Bone marrow (tissue), 2 donors: ENCODE measurements at regions not wholly inside any gene's neighbourhood (a gene's known extent, or its start where the extent isn't known, plus 50 kb on each side); places are given as distances from the start of the nearest gene placed in this dataset.

Source experiments
- DNase-seq, 2 donors: peaks; one replicate each; lab custom pipeline; 2025; lab: John Stamatoyannopoulos, UW

DNA sequence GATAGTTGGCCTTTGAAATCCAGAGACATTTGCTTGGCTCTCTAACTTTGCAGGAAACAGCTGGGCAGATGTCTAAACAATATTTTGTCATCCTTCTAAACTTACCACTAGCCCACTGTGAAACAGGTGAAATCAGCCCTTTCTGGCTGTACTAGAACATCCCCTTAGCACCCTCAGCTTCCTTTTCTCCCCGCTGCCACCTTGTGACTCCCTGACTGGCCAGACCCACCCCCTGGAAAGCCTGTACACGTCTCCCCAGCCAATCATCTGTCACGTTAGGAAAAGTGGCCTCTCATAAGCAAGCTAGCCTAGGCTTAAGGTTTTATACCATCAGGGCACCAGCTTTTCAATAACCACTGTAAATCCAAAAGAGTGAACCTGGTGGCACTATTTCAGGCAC, 88.6 kb upstream of the E2F3 start:
- no peak for DNase-seq

DNA sequence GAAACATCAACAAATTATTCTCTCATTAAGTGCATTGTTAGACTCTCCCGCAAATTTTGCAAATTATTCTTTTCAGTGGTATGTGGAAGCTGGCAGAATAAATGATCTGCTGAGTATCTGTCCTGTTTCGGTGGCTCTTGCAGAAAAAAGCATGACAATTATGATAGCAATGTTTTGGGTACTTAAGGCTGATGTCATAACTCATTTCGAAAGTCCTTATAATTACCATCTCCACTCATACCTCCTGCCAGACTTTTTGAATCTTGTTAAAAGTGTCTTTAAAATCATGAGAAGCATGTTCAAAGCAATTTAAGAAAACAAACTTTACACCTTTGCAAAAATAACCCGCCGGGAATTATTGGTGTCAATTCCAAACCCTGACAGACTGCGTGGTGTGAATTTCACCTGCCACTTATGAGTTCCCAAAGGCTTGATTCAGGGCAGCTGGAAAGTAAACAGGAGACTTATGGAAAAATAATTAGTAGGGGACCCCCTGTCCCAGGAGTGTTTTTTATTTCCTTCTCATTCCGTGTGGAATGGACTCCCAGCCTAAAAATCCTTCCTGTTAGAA, 87.6 kb upstream of the E2F3 start:
- no peak for DNase-seq

DNA sequence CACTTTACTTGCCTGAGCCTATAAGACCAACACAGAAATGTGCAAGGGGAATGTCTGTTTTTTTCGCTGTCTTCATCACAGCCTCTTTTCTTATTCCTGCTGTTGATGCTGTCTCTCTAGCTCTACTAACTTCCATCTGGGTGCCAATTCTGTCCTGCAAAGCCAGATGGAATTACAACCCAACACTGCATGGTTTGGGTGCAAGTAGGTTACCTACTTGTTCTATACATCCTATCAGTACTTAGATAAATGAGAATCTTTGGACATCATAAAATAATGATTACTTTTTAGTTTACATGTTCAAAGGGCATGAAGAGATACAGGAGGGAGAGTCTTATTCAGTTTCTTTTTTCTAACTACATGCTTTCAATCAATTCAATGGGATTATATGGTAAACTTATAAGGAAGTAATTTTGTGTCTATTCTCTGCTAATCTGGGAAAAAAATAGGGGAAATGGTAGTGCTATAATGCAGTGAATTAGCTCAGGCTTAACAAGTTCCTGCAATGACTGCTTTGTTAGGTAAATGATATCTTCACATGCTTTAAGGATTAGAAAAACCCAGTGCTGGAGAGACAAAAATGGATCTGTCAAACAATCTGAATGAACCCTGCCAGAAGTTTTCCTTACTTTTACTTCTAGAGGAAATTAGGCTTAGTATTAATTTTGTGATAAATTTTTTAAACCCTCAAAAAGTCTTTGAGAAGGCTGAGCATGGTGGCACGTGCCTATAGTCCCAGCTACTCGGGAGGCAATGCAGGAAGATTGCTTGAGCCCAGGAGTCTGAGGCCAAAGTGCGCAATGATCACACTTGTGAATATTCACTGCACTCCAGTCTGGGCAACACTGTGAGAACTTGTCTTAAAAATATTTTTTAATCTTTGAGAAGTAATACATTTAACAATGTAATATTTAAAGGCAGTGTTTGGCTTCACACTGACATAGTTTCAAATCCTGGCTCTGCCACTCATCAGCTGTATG, 86.5 kb upstream of the E2F3 start:
- DNase-seq: no peak

DNA sequence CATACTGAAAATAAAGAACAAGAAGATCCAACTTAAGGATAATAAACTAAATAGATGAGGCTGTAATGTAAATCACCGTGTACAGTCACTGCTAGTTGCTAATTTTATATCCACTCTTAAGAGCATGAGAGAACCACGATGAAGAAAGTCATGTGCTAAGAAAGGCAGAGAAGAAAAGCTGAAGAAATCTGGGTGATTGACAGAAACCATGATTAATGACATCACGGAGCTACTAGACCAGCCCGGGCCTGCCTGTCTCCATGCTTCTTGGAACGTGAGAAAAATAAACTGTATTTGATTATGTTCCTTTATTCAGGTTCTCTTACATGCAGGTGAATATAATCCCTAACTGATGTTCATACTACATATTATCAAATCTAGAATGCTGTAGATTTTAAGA, 84.2 kb upstream of the E2F3 start:
- DNase-seq: no peak

DNA sequence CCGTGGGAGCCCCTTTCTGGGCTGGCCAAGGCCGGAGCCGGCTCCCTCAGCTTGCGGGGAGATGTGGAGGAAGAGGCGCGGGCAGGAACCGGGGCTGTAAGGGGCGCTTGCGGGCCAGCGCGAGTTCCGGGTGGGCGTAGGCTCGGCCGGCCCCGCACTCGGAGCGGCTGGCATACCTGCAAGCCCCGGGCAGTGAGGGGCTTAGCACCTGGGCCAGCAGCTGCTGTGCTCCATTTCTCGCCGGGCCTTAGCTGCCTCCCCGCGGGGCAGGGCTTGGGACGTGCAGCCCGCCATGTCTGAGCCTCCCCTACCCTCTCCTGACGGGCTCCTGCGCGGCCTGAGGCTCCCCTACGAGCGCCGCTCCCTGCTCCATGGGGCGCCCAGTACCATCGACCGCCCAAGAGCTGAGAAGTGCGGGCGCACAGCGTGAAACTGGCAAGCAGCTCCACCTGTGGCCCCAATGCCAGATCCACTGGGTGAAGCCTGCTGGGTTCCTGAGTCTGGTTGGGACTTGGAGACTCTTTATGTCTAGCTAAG, 82.8 kb upstream of the E2F3 start:
- DNase-seq: no peak

DNA sequence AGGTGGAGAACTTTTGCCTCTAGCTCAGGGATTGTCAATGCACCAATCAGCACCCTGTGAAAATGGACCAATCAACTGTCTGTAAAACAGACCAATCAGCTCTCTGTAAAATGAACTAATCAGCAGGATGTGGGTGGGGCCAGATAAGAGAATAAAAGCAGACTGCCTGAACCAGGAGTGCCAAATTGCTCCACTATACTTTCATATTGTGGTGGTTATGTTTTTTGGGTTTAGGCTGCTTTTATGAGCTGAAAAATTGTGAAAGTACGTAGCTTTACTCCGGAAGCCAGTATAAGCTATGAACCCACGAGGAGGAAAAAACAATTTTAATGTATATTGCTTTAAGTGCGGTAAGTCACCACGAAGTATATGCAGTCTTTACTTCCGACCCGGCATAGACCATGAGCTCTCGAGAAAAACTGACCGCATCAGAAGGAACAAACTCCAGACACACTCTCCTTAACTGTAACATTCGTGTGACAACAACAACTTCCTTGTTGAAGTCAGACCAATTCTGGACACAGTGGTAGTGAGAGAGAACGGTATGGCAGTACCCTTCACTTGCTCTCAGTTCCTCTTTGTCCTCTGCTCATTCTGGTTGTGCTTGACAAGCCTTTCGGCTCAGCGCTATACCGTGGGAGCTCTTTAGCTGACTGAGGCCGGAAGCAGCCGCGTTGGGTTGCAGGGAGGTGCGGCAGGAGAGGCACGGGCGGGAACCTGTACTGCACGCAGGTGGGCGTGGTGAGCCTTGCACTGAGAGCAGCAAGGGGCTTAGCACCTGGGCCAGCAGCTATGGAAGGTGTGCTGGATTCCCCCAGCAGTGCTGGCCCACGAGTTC, 81.9 kb upstream of the E2F3 start:
- DNase-seq: peak; percentile 15 to 79

DNA sequence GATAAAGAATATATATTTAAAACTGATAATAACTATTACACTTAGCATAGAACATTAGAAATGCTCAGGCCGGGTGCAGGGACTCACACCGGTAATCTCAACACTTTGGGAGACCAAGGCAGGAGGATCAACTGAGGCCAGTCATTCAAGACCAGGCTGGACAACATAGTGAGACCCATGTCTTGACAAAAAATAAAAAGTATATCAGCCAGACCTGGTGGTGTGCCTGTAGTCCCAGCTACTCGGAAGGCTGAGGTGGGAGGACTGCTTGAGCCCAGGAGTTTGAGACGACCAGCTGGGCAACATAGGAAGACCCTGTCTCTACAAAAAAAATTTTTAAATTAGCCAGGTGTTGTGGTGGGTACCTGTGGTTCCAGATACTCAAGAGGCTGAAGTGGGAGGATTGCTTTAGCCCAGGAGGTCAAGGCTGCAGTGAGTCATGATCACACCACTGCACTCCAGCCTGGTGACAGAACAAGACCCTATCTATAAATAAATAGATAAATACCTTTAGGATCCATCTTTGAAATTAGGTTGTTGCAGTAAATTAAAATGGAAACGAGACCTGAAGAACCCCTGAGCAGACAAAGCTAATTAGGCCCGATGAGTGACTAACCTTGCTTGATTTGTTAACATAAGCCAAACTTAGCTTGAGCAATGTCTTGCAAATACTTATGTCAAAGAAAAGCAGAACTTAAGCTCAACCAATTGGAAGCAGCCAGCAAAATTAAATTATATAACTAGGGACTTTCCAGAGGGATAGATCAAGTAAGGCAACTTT, 75.8 kb upstream of the E2F3 start:
- DNase-seq: peak in 1 of 2 donors; percentile 11

DNA sequence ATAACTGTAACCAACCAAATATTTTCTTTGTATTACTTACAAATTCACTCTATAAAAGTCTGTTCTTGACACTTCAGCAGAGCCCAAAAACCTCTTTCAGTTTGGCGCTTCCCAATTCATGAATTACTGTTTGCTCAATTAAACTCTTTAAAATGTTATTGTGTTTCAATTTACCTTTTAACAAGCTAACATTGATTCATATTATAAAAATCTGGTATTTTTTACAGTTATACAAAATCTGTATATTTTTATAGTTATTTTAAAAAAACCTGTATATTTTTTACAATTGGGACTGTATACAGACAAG, 75.3 kb upstream of the E2F3 start:
- no peak for DNase-seq

DNA sequence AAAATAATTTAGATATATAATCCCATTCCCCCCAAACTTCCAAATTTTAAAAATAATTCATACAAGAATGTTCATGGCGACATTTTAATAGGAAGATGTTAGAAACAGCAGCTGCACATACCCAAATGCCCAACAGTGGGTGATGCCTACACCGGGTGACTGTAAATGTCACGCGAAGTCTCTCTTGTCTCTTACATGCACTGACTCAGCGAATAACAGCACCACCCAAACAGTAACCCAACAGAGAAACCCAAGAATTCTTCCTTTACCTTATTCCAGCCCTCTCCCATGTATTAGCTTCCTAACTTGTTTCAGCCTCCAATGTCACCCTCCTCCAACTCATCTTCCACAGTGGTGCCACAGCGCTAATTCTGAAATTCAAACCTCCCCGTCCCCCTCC, 74.5 kb upstream of the E2F3 start:
- DNase-seq: no peak

DNA sequence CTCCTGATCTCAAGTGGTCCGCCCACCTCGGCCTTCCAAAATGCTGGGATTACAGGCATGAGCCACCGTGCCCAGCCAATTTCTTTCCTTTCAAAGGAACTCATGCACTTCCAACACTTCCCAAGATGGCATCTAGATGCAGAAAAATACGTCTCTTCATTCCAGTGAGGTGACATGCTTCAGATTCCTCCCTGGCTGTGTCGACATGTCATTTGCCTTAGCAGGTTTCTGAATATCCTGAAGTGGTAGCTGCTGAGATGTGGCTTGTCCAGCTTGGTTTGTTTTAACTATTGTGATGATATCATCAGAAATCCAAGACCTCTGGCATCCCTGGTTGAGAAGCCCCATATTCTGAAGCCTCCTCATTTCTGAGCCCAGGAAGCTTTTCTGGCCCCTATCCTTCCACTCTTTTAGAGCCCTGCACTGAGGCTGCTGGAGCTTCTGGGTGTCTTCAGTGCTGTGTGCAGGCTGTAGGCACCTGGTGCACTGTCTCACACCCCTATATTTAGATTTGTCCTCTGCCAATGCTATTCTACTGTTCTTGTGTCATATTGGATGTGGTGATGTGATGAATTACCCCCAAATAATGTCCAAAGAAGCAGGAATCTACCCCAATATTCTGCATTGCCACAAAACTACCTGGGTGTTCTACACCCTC, 73.3 kb upstream of the E2F3 start:
- DNase-seq: no peak

DNA sequence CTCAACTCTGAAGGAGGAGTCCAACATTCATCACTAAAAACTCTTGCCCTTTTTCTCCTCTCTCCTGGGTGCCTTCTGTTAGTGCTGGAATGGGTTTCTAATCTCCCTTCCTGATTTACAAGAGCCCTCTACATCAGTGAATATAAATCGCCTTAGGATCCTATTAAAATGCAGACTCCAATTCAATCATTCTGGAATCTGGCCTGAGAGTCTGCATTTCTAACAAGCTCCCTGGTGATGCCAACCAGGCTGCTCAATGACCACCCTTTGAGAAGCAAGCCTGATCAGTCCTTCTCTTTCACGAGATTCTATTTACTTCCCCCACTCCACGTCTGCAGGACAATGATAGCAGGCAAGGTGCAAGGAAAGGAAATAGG, 72.8 kb upstream of the E2F3 start:
- no peak for DNase-seq

DNA sequence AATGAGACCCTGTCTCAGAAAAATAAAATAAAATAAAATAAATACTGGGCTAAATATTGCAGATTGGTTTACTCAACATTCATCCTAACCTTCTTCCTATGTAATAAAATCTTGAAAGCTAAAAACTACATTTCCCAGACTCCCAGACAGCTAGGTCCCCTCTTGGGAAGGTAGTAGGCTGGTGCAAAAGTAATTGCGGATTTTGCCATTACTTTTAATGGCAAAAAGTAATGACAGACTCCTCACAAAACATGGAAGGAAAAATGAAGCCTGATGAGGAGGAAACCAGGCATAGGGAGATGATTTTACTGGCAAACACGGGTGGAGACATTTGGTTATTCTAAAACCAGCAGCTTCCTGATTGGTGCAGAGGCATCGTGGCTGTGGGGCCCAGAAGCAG, 70.6 kb upstream of the E2F3 start:
- no peak for DNase-seq

DNA sequence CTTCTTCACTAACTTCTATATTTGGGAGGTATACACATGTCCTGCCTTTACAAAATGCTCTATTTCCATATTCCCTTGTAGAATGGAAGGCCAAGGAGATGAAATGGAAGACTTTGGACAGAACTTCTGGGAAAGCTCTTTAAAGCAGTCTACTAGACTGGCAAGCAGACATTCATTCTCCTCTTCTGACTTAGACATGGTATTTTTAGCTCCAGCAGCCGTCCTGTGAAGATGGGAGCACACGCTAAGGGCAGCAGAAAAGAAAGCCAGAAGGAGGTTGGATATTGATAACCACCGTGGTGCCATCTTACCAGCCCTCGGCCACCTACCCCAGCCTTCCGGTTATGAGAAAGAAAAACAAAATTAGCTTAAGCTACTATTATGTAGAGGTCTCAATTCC, 70.1 kb upstream of the E2F3 start:
- DNase-seq: no peak

DNA sequence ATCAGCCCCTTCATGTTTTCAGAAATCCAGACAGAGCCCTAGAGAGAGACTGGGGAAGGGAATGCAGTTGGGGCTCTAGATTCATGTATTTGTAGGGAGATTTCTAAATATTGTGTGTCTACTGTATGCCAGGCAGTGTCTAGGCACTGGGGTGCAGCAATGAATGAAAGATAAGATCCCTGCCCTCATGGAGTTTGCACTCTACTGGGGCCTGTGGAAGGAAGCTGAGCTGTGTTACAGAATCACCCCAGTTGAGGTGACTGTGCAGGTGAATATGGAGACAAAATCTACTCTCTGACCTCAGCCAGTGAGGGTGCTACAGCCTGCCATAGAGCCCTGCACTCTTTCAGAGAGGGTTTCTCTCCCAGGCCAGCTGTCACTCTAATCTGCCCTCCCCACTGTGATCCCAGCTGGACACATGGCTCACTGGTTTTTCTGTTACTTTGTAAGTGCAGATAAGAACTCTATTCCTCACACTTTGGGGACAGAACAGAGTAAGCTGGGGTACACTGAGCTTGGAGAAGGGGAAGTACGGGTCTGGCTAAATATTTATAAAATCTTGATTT, 69.2 kb upstream of the E2F3 start:
- no peak for DNase-seq

DNA sequence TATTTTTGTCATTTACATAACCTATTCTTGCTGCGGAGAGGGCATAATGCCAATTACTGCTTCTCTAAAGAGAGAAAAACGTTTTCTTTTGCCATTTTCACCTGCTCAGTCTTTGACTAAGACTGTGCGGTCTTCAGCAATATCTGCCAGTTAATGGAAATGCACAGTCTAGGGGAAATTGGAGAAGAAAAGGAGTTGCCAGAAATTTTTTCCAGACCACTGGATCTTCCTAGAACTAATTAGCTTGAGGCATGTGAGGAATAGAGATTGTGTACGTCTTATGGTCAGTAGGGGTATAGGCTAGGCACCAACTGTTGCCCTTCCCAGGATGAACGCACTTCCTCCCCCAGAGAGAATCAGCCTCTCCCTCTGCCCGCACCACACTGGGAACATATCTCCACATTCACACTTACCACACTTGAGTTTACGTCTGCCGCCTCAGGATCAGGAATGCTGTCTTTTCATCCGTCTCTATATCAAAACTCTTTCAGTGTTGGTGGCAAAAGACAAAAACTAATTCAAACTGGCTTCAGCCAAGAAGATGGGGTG, 67.9 kb upstream of the E2F3 start:
- no peak for DNase-seq

DNA sequence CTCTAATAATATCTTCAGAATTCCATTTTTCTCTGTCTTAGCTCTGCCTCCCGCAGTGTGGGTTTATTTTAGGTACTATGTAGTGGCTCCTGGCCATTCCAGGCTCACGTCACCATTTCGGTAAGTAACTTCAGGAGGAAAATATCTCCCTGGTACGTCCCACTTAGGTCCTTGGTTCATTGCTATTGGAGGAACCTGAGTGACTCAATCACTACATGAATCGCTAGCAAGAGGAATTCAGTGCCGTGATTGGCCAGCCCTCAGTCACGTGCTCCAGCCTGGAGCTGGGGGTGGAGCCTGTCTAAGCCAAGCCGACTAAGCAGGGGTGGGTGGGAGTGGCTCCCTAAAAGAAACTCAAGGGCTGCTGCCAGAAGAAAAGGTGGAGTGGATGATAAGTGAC, 67.3 kb upstream of the E2F3 start:
- DNase-seq: no peak

DNA sequence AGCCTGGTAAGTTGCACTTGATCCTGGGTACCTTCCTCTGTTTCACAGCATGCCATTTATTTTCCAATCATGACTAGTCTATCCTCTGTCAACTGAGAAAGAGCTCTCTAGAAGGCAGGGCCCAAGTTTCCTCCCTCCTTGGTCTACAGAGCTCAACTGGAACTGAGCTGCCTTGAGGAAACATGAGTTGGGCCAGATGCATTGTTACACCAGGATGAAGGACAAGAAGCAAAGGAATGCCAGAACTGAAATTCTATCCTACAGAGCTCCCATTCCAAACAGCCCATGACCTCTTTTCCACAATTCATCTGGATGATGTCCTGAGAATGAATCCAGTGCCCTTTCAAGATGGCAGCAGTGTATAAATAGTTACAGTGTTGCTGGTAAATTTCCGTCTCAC, 66.7 kb upstream of the E2F3 start:
- DNase-seq: no peak

DNA sequence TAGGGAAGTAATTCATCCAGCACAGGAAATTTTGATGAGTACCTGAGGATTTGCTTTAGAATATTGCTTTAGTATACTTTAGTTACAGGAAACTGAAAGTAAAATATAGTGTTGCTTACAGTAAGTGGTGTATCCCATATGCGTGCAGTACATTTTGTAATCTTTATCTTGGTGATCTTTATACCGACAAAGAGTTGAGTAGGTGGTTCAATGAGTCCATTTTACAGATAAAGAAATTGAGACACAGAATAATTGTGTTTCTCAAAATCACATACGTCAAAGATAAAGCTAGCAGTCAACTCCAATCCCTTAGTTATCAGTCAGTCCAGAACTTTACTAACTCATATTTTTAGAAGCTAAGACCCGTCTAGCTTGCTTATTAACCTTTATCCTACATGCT, 65.8 kb upstream of the E2F3 start:
- DNase-seq: no peak

DNA sequence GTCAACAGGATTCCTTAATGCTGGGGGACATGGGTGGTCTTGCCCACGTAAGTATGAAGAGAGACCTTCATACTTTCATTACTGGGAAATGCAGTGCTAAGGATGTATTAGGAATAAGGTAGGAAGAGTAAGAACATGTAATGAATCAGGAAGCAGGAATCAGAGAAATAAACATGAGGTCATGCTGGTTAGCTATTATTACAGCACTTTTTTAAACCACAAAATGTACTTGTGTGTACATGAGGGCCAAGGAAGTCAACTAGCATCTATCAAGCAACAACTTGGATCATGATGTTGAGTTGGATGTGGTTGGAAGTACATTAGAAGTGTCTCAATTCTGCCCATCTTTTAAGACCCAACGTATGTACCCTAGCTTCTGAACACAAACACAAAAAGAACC, 63.5 kb upstream of the E2F3 start:
- no peak for DNase-seq

DNA sequence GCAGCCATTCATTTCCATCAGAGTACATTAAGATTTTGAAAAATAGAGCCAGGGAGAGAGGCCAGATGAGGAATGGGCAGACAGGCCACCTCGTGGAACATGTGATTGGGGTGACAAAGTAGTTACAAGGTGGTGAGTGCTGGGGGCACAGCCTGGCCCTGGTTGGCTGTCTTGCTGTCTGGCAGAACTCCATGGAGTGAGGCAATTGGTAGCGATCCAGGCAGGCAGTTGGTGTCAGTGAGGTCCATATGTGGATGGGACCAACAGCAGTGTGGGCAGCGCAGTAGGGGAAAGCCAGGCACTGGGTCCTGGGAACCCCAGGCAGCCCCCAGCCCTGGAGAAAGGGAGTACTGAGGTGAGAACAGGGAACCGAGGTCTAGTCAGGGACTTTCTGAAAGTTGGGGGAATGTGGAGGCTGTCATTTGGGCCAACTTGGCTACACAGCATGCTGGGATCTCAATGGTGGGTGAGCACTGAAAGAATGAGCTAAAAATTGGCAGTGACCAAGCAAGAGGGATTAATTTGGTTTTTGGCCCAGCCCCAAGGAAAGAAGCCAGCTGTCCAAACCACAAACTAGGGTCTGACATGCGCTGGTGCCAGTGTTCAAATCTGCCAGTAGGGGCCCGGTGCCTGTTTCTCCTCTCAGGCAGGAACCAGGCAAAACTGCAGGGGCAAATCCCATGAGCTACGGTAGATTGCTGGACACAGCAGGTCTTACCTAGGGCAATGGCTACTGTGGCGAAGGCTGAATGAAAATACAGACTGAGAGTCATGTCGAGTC, 61.4 kb upstream of the E2F3 start:
- DNase-seq: no peak
